ENCODE measurements at regions not wholly inside any gene's neighbourhood (a gene's known extent, or its start where the extent isn't known, plus 50 kb on each side); places are given as distances from the start of the nearest gene placed in this dataset.

GRCh38 chr20:39855056-39855455, 834.0 kb downstream of the MAFB start:
- no peak for DNase-seq

GRCh38 chr20:39853636-39854035, 835.4 kb downstream of the MAFB start:
- no peak for DNase-seq

GRCh38 chr20:39853050-39853449, 836.0 kb downstream of the MAFB start:
- DNase-seq = no peak

GRCh38 chr20:39851459-39851858, 837.6 kb downstream of the MAFB start:
- no peak for DNase-seq

- no peak for DNase-seq
Measured at GRCh38 chr20:39850821-39851330, 838.2 kb downstream of the MAFB start.

GRCh38 chr20:39850246-39850645, 838.8 kb downstream of the MAFB start:
- no peak for DNase-seq

GRCh38 chr20:39849664-39850063, 839.4 kb downstream of the MAFB start:
- DNase-seq = peak; percentile 81

GRCh38 chr20:39849171-39849570, 839.9 kb downstream of the MAFB start:
- DNase-seq = no peak

- DNase-seq = no peak
Measured at GRCh38 chr20:39839399-39840119, 849.5 kb downstream of the MAFB start.

- no peak for DNase-seq
Measured at GRCh38 chr20:39837561-39837960, 851.5 kb downstream of the MAFB start.

GRCh38 chr20:39835130-39835842, 853.8 kb downstream of the MAFB start:
- no peak for DNase-seq

- DNase-seq = no peak
Measured at GRCh38 chr20:39830903-39831302, 858.1 kb downstream of the MAFB start.

- DNase-seq = no peak
Measured at GRCh38 chr20:39829661-39830060, 859.4 kb downstream of the MAFB start.

- peak; percentile 28 for DNase-seq
Measured at GRCh38 chr20:39829256-39829655, 859.8 kb downstream of the MAFB start.

GRCh38 chr20:39825950-39826349, 863.1 kb downstream of the MAFB start:
- no peak for DNase-seq

- no peak for DNase-seq
Measured at GRCh38 chr20:39825524-39825923, 863.4 kb downstream of the DHX35 start.

GRCh38 chr20:39823224-39823623, 861.1 kb downstream of the DHX35 start:
- no peak for DNase-seq

GRCh38 chr20:39822667-39823066, 860.5 kb downstream of the DHX35 start:
- DNase-seq = no peak

GRCh38 chr20:39813190-39813829, 851.2 kb downstream of the DHX35 start:
- no peak for DNase-seq

GRCh38 chr20:39812116-39812515, 850.0 kb downstream of the DHX35 start:
- no peak for DNase-seq

- DNase-seq = no peak
Measured at GRCh38 chr20:39810309-39810708, 848.2 kb downstream of the DHX35 start.

- DNase-seq = no peak
Measured at GRCh38 chr20:39808613-39809012, 846.5 kb downstream of the DHX35 start.

GRCh38 chr20:39800548-39800947, 838.4 kb downstream of the DHX35 start:
- DNase-seq = peak; percentile 9

- no peak for DNase-seq
Measured at GRCh38 chr20:39800111-39800510, 838.0 kb downstream of the DHX35 start.

All from hindlimb muscle (tissue), 1 donor.